ENCODE measurements at regions not wholly inside any gene's neighbourhood (a gene's known extent, or its start where the extent isn't known, plus 50 kb on each side); places are given as distances from the start of the nearest gene placed in this dataset.

- TF ChIP-seq EP300 (IDR thresholded peaks at IDR 0.05) (no peak), POLR2A (IDR thresholded peaks at IDR 0.05; ENCODE audit: low read depth) (no peak)
Measured at GRCh38 chr10:83929399-83929798, 209.9 kb upstream of the GHITM start.
